ENCODE measurements at regions not wholly inside any gene's neighbourhood (a gene's known extent, or its start where the extent isn't known, plus 50 kb on each side); places are given as distances from the start of the nearest gene placed in this dataset.

DNA sequence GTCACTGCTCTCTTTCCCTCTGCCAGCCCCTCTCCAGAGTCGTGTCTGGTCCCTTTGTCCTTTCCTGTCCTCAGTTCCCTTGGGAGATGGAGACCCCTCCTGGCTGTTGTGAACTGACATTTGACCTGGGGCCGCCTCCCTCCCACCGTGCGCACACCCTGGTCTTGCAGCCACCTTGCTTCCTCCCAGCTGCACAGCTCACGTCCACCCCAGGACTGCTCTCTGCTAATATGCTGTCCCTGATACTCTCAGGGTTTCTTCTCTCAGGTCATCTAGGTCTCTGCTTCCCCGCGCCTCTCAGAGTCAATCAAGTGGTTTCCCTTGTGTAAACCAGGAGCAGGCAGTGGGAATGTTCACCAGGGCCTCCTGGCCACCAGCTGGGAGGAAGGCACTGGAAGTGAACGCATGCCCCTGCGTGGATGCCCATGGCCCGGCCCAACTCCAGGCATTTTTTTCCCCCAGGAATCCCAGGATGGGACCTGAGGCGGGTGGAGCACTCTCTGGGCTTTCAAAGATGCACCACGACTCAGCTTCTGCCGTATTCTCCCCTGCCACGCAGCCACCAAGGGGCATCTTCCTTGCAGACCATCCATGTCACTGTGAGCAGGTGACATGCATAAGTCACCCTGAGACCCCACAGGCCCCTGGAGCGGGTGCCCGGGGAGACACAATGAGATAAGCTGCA lies 142.4 kb downstream of the OLFM1 start:
- Histone ChIP-seq H3K9me1 (ENCODE audit: control insufficient read depth, insufficient read depth, low read length) (no peaks in the 10 kb centered on the region), H3K9ac (ENCODE audit: insufficient read depth in 1 of 2, low read depth in 2 of 2, low read length in 2 of 2) (no peak overlapping the region), H3K9me3 (replicated peaks; ENCODE audit: control insufficient read depth, insufficient read depth, low read depth, low read length) (peaks cover 6% of the 10 kb centered on the region; the same call in 1 of the 2 replicates), H4K20me1 (replicated peaks; ENCODE audit: control insufficient read depth, insufficient read depth, low read length) (no peaks in the 10 kb centered on the region), H3K27ac (ENCODE audit: extremely low read depth, low read depth, low read length) (no peak overlapping the region), H3K4me2 (ENCODE audit: insufficient read depth, low read length) (no peak overlapping the region), H3K36me3 (ENCODE audit: control insufficient read depth, insufficient read depth, low read length) (no peaks in the 10 kb centered on the region), H3K27me3 (ENCODE audit: control insufficient read depth in 2 of 2, insufficient read depth in 2 of 2, low read length in 2 of 2) (no peaks in the 10 kb centered on the region; a peak in 1 of 5 replicates), H2AFZ (ENCODE audit: low read depth, low read length) (no peak overlapping the region), H3K4me3 (no peak overlapping the region), H3K4me1 (replicated peaks in 1 of 2; ENCODE audit: control insufficient read depth in 2 of 2, insufficient read depth in 2 of 2, low read length in 2 of 2) (no peaks in the 10 kb centered on the region; a peak in 1 of 5 replicates), H3K79me2 (ENCODE audit: control insufficient read depth, insufficient read depth, low read length) (no peaks in the 10 kb centered on the region)
- BruUV-seq (replicated peaks): no TSS peak
- no peak for DNase-seq (ENCODE audit: extremely low read depth in 1 of 4, low spot score in 3 of 4)
- ATAC-seq: no peak
- WGBS (ENCODE audit: insufficient coverage, low coverage, missing lambda C conversion rate): 0% methylated on average over 14 of the region's 16 CpGs
- POLR2A ChIA-PET: interaction anchor here (1.0 kb wide), 1 partner anchor 10 kb away, joined by 3 read pairs; no protein-coding TSS in a partner anchor
- intact Hi-C loops (cut with micrococcal nuclease): no loop called here
- CTCF ChIA-PET (ENCODE audit: low intra/inter-chr PET ratio): interaction anchor here (1.0 kb wide), 1 partner anchor 142 kb away, joined by 3 read pairs; the partner anchor contains the start of gene OLFM1
- FAIRE-seq: no peak
- in situ Hi-C loops (cut with MboI): no loop called here
- TF ChIP-seq CXXC5 (CRISPR knock-in tag; IDR thresholded peaks at IDR 0.05): no peak
- TF ChIP-seq ZNF507 (tag; conservative IDR thresholded peaks at IDR 0.05): no peak
- TF ChIP-seq ATF4 (CRISPR knock-in tag; IDR thresholded peaks at IDR 0.05): no peak
- no peak for TF ChIP-seq MCM7 (IDR thresholded peaks at IDR 0.05)
- no peak for TF ChIP-seq ZNF354B (CRISPR knock-in tag; IDR thresholded peaks at IDR 0.05)
- TF ChIP-seq, protein P1, sequence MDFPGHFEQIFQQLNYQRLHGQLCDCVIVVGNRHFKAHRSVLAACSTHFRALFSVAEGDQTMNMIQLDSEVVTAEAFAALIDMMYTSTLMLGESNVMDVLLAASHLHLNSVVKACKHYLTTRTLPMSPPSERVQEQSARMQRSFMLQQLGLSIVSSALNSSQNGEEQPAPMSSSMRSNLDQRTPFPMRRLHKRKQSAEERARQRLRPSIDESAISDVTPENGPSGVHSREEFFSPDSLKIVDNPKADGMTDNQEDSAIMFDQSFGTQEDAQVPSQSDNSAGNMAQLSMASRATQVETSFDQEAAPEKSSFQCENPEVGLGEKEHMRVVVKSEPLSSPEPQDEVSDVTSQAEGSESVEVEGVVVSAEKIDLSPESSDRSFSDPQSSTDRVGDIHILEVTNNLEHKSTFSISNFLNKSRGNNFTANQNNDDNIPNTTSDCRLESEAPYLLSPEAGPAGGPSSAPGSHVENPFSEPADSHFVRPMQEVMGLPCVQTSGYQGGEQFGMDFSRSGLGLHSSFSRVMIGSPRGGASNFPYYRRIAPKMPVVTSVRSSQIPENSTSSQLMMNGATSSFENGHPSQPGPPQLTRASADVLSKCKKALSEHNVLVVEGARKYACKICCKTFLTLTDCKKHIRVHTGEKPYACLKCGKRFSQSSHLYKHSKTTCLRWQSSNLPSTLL (IDR thresholded peaks at IDR 0.05): no peak
- no peak for TF ChIP-seq ZNF57 (CRISPR knock-in tag; IDR thresholded peaks at IDR 0.05)
- no peak for TF ChIP-seq ZNF408 (CRISPR knock-in tag; IDR thresholded peaks at IDR 0.05; ENCODE audit: low read depth)
- TF ChIP-seq E2F4 (CRISPR knock-in tag; IDR thresholded peaks at IDR 0.05; ENCODE audit: low read depth): no peak
- TF ChIP-seq, protein P2, sequence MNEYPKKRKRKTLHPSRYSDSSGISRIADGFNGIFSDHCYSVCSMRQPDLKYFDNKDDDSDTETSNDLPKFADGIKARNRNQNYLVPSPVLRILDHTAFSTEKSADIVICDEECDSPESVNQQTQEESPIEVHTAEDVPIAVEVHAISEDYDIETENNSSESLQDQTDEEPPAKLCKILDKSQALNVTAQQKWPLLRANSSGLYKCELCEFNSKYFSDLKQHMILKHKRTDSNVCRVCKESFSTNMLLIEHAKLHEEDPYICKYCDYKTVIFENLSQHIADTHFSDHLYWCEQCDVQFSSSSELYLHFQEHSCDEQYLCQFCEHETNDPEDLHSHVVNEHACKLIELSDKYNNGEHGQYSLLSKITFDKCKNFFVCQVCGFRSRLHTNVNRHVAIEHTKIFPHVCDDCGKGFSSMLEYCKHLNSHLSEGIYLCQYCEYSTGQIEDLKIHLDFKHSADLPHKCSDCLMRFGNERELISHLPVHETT (CRISPR knock-in tag; conservative IDR thresholded peaks at IDR 0.05 in 1 of 2, IDR thresholded peaks at IDR 0.05 in 1 of 2): no peak
- TF ChIP-seq, protein P3, sequence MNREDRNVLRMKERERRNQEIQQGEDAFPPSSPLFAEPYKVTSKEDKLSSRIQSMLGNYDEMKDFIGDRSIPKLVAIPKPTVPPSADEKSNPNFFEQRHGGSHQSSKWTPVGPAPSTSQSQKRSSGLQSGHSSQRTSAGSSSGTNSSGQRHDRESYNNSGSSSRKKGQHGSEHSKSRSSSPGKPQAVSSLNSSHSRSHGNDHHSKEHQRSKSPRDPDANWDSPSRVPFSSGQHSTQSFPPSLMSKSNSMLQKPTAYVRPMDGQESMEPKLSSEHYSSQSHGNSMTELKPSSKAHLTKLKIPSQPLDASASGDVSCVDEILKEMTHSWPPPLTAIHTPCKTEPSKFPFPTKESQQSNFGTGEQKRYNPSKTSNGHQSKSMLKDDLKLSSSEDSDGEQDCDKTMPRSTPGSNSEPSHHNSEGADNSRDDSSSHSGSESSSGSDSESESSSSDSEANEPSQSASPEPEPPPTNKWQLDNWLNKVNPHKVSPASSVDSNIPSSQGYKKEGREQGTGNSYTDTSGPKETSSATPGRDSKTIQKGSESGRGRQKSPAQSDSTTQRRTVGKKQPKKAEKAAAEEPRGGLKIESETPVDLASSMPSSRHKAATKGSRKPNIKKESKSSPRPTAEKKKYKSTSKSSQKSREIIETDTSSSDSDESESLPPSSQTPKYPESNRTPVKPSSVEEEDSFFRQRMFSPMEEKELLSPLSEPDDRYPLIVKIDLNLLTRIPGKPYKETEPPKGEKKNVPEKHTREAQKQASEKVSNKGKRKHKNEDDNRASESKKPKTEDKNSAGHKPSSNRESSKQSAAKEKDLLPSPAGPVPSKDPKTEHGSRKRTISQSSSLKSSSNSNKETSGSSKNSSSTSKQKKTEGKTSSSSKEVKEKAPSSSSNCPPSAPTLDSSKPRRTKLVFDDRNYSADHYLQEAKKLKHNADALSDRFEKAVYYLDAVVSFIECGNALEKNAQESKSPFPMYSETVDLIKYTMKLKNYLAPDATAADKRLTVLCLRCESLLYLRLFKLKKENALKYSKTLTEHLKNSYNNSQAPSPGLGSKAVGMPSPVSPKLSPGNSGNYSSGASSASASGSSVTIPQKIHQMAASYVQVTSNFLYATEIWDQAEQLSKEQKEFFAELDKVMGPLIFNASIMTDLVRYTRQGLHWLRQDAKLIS (CRISPR knock-in tag; IDR thresholded peaks at IDR 0.05): no peak

Measured in K562 (cell line).